Hepatocyte (in vitro differentiated cells): ENCODE measurements at regions not wholly inside any gene's neighbourhood (a gene's known extent, or its start where the extent isn't known, plus 50 kb on each side); places are given as distances from the start of the nearest gene placed in this dataset.

Source experiments
- DNase-seq: peaks from one replicate; pipeline ENCODE4 v3.0.0-alpha.2; 2016; ENCODE audit warnings: low spot score
- H2AFZ ChIP-seq: fragments of 200-600 bp; sonication (generic); 2 replicates; pipeline ENCODE4 v1.6.0; 2016; ENCODE audit warnings: antibody characterized with exemption, mild to moderate bottlenecking
- H3K27ac ChIP-seq: fragments of 200-600 bp; sonication (generic); 2 replicates; pipeline ENCODE4 v1.5.1; 2016; ENCODE audit warnings: mild to moderate bottlenecking
- H3K27me3 ChIP-seq: fragments of 200-600 bp; sonication (generic); 2 replicates; pipeline ENCODE4 v1.6.1; 2016
- H3K36me3 ChIP-seq: fragments of 200-600 bp; sonication (generic); replicated peaks from 2 replicates; pipeline ENCODE4 v1.5.1; 2016; ENCODE audit warnings: low read depth; ENCODE audit not compliant: insufficient read depth
- H3K4me1 ChIP-seq: fragments of 200-600 bp; sonication (generic); 2 replicates; pipeline ENCODE4 v1.5.1; 2016; ENCODE audit warnings: mild to moderate bottlenecking, moderate library complexity; ENCODE audit not compliant: insufficient read depth
- H3K4me2 ChIP-seq: fragments of 200-600 bp; sonication (generic); 2 replicates; pipeline ENCODE4 v1.6.0; 2016
- H3K4me3 ChIP-seq: fragments of 200-600 bp; sonication (generic); 2 replicates; pipeline ENCODE4 v1.5.1; 2016; ENCODE audit warnings: mild to moderate bottlenecking
- H3K79me2 ChIP-seq: fragments of 200-600 bp; sonication (generic); 2 replicates; pipeline ENCODE4 v1.6.0; 2017; ENCODE audit warnings: mild to moderate bottlenecking
- H3K9me2 ChIP-seq: fragments of 200-600 bp; sonication (generic); replicated peaks from 2 replicates; pipeline ENCODE4 v1.6.0; 2017; ENCODE audit warnings: mild to moderate bottlenecking; ENCODE audit not compliant: insufficient read depth
- H3K9me3 ChIP-seq: fragments of 200-600 bp; sonication (generic); 2 replicates; pipeline ENCODE4 v1.5.1; 2016; ENCODE audit warnings: low read depth, mild to moderate bottlenecking
- H4K20me1 ChIP-seq: fragments of 200-600 bp; sonication (generic); 2 replicates; pipeline ENCODE4 v1.6.0; 2016; ENCODE audit warnings: mild to moderate bottlenecking; ENCODE audit not compliant: insufficient read depth, poor library complexity, severe bottlenecking
- CTCF ChIP-seq: fragments of 200-600 bp; sonication (generic); IDR thresholded peaks from 2 replicates; pipeline ENCODE4 v1.5.1; 2016; ENCODE audit warnings: antibody characterized with exemption, mild to moderate bottlenecking; ENCODE audit not compliant: poor library complexity
- EZH2 ChIP-seq: fragments of 200-600 bp; sonication (generic); IDR thresholded peaks from 2 replicates; pipeline ENCODE4 v1.6.1; 2016; ENCODE audit warnings: antibody characterized with exemption, mild to moderate bottlenecking, borderline replicate concordance
- EZH2phosphoT487 ChIP-seq: fragments of 200-600 bp; sonication (generic); IDR thresholded peaks from one replicate; pipeline ENCODE4 v1.6.1; 2018; ENCODE audit warnings: antibody characterized with exemption, mild to moderate bottlenecking, low read depth, moderate library complexity; ENCODE audit not compliant: unreplicated experiment, severe bottlenecking
- WGBS: methylation state at CpG from one replicate; pipeline ENCODE4 v1.1.6; 2016; ENCODE audit warnings: low lambda C conversion rate; ENCODE audit errors: missing lambda C conversion rate; 5-methylcytosine and 5-hydroxymethylcytosine counted together

DNA sequence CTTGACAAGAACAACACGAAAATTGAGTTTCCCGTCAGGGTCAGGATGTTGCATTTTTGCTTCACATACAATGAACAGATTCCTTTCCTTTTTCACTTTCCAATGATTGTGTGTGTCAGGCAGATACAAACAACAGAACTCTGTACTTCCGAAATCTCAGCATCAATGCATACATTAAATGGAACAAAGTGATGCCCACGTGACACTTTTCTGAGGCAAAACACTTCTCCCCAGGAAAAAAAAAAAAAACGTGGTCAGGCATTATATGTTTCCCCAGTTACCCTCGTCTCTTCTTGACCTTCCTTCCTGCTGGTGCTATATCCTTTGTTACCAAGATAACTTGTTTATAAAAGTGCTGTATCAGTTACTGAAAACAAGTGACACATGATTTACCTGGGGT lies 181.8 kb downstream of the ZNF281 start:
- no peak for DNase-seq
- Histone ChIP-seq H3K27me3 (no peaks in the 10 kb centered on the region), H3K36me3 (no peaks in the 10 kb centered on the region), H3K79me2 (no peaks in the 10 kb centered on the region), H3K27ac (no peak overlapping the region), H3K4me1 (no peaks in the 10 kb centered on the region), H3K4me2 (no peak overlapping the region), H3K4me3 (no peak overlapping the region), H3K9me3 (no peaks in the 10 kb centered on the region), H4K20me1 (no peaks in the 10 kb centered on the region), H3K9me2 (no peaks in the 10 kb centered on the region), H2AFZ (no peak overlapping the region)
- TF ChIP-seq CTCF: no peak
- no peak for TF ChIP-seq EZH2
- no peak for TF ChIP-seq EZH2phosphoT487
- WGBS: 38% methylated on average over 6 of the region's 6 CpGs
